ENCODE measurements at regions not wholly inside any gene's neighbourhood (a gene's known extent, or its start where the extent isn't known, plus 50 kb on each side); places are given as distances from the start of the nearest gene placed in this dataset.

GRCh38 chr9:38224941-38225340, 155.9 kb upstream of the SHB start:
- H3K23me2 ChIP-seq (ENCODE audit: low read depth, low read length): peaks cover 2% of the 10 kb centered on the region; the same call in 1 of the 2 replicates
- no peak overlapping the region for H4K91ac ChIP-seq (replicated peaks; ENCODE audit: insufficient read length, low read length)
- no peak overlapping the region for H3K56ac ChIP-seq (replicated peaks; ENCODE audit: insufficient read length, low read depth, low read length)
- no peak overlapping the region for H4K5ac ChIP-seq (ENCODE audit: insufficient read length, low read depth, low read length)
- no peak overlapping the region for H2BK20ac ChIP-seq (ENCODE audit: low read length)
- DNase-seq (ENCODE audit: low read depth in 1 of 2, low spot score in 2 of 2): no peak
- no peak overlapping the region for H2BK120ac ChIP-seq (replicated peaks; ENCODE audit: low read depth, low read length)
- H4K8ac ChIP-seq (ENCODE audit: extremely low read depth, insufficient read depth, low read length): no peak overlapping the region
- CTCF ChIA-PET (ENCODE audit: partially characterized antibody): interaction anchor here (1.0 to 2.1 kb wide), 3 partner anchors 17 to 137 kb away, joined by 4 to 6 read pairs (median 5); no protein-coding TSS in a partner anchor
- no peak overlapping the region for H2BK12ac ChIP-seq (ENCODE audit: low read depth, low read length)
- WGBS, 2 experiments (ENCODE audit: extremely low coverage in 1 of 2, insufficient coverage in 1 of 2, insufficient read length in 1 of 2, insufficient replicate concordance in 2 of 2, low coverage in 1 of 2, low lambda C conversion rate in 2 of 2, missing lambda C conversion rate in 1 of 2): 93% methylated on average over 6 of the region's 6 CpGs; no CpG with 5 or more reads in 1 of the 2 experiments
- no peaks in the 10 kb centered on the region for H3K79me2 ChIP-seq (ENCODE audit: control insufficient read depth in 1 of 2, insufficient read depth in 2 of 2, low read length in 2 of 2)
- no peak overlapping the region for H3K4me3 ChIP-seq (ENCODE audit: extremely low read depth in 1 of 4, insufficient read depth in 2 of 4, low read depth in 3 of 4, low read length in 4 of 4)
- H3K18ac ChIP-seq (ENCODE audit: extremely low read depth, low read length): no peak overlapping the region
- H3K9ac ChIP-seq (replicated peaks in 1 of 4; ENCODE audit: extremely low read depth in 1 of 4, low read depth in 3 of 4, low read length in 3 of 4): no peak overlapping the region
- H2AK5ac ChIP-seq (ENCODE audit: low read depth, low read length): no peak overlapping the region
- FAIRE-seq: no peak
- no peak overlapping the region for H3K27ac ChIP-seq (ENCODE audit: low read depth, low read length)
- no peak overlapping the region for H3K23ac ChIP-seq (ENCODE audit: insufficient read length)
- no peaks in the 10 kb centered on the region for H3K79me1 ChIP-seq (ENCODE audit: low read depth, low read length)
- no peak overlapping the region for H3K14ac ChIP-seq (ENCODE audit: insufficient read length)
- no peak overlapping the region for H2BK15ac ChIP-seq (ENCODE audit: low read length)
- TF ChIP-seq RXRA (IDR thresholded peaks at IDR 0.05; ENCODE audit: insufficient read depth, low read depth, low read length) (no peak), CBX5 (IDR thresholded peaks at IDR 0.05; ENCODE audit: low read depth, low read length) (no peak), ASH2L (IDR thresholded peaks at IDR 0.05; ENCODE audit: low read length) (no peak), SIX5 (IDR thresholded peaks at IDR 0.05; ENCODE audit: low read depth, low read length) (no peak)
- H2BK5ac ChIP-seq (ENCODE audit: low read depth, low read length): no peak overlapping the region
- H3K4ac ChIP-seq (replicated peaks; ENCODE audit: insufficient read length, low read depth, low read length): no peak overlapping the region
- no peak overlapping the region for H2AFZ ChIP-seq (ENCODE audit: low read length)
- no peaks in the 10 kb centered on the region for H3K9me3 ChIP-seq (ENCODE audit: insufficient read depth in 2 of 2, low read depth in 1 of 2, low read length in 1 of 2)
- no peak overlapping the region for H3K4me2 ChIP-seq (ENCODE audit: insufficient read depth in 1 of 2, low read depth in 2 of 2, low read length in 2 of 2)
- peaks cover 0 to 6% (median 1%) of the 10 kb centered on the region in 4 experiments; a peak in 4 of 7 replicates for H3K27me3 ChIP-seq (replicated peaks in 1 of 4; ENCODE audit: control insufficient read depth in 3 of 4, extremely low read depth in 1 of 4, insufficient read depth in 3 of 4, low read length in 3 of 4)
- H3K36me3 ChIP-seq (ENCODE audit: control insufficient read depth in 2 of 4, insufficient read depth in 4 of 4, low read length in 3 of 4): no peaks in the 10 kb centered on the region
- no peaks in the 10 kb centered on the region for H4K20me1 ChIP-seq (replicated peaks in 1 of 2; ENCODE audit: control insufficient read depth in 1 of 2, insufficient read depth in 2 of 2, low read length in 2 of 2)
- H3K4me1 ChIP-seq (replicated peaks in 1 of 4; ENCODE audit: control insufficient read depth in 3 of 4, insufficient read depth in 4 of 4, low read length in 3 of 4): peaks cover 0 to 23% (median 5%) of the 10 kb centered on the region in 4 experiments; a peak in 4 of 7 replicates
- POLR2A ChIA-PET (ENCODE audit: partially characterized antibody): interaction anchor here (0.6 kb wide), 1 partner anchor 12 kb away, joined by 4 read pairs; no protein-coding TSS in a partner anchor

All from H1 (cell line).